GM12892 (cell line): ENCODE measurements at regions not wholly inside any gene's neighbourhood (a gene's known extent, or its start where the extent isn't known, plus 50 kb on each side); places are given as distances from the start of the nearest gene placed in this dataset.

ENCODE experiments used
- POLR2A ChIP-seq: IDR thresholded peaks from 2 replicates; pipeline ENCODE4 v1.6.1; 2011; ENCODE audit warnings: low read depth, low read length, control low read depth
- POLR2AphosphoS5 ChIP-seq: IDR thresholded peaks from 2 replicates; pipeline ENCODE4 v1.6.1; 2011; ENCODE audit warnings: low read depth, low read length, control low read depth
- TAF1 ChIP-seq: IDR thresholded peaks from 2 replicates; pipeline ENCODE4 v1.6.1; 2011; ENCODE audit warnings: low read depth, mild to moderate bottlenecking, control low read depth, low read length, borderline replicate concordance

DNA sequence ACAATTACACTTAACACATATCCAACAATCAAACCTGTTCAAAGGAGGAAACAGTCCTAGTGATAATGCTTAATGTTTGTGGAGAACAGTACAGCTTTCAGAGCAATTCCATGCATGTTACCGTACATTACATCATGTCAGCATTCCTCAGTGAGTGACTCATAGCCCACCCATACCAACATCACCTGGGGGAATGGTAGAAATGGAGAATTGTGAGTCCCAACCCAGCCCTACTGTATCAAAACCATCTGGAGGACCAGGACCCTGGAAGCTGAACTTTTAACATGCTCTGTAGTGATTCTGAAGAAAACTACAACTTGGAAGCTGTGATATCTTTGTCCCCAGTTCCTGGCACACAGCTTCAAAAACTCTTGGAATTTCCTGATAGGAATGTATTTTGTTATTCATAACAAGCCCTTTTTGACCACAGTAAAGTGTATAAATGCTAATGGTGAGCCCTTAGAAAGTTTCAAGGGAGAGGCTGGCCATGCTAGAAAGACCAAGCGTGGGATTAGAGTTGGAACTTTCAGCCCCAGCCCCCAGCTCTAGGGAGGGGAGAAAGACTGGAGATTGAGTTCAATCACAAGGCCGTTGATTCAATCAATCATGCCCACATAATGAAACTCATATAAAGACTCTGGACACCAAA is 301.1 kb downstream of the BUD13 start:
- TF ChIP-seq POLR2A (no peak), TAF1 (no peak), POLR2AphosphoS5 (no peak)
